WTC11 (cell line): ENCODE measurements at regions not wholly inside any gene's neighbourhood (a gene's known extent, or its start where the extent isn't known, plus 50 kb on each side); places are given as distances from the start of the nearest gene placed in this dataset.
A peak's percentile ranks its signal among the peaks of the same experiment; 100 is the strongest.

ENCODE experiments used
- ATAC-seq: fragments of 200-7000 bp; cut with Tn5 transposase; 2 replicates; pipeline ENCODE4 v1.10.0; 2021; ENCODE audit warnings: mild to moderate bottlenecking, moderate library complexity
- CTCF ChIA-PET: fragments of 300-600 bp; sonication (Branson Sonifier 250); formaldehyde crosslinking; loops from one replicate; lab custom pipeline; 2021; ENCODE audit warnings: antibody characterized with exemption; lab: Charles Lee
- POLR2A ChIA-PET: fragments of 350-600 bp; sonication (Branson Sonifier 250); formaldehyde crosslinking; loops from one replicate; lab custom pipeline; 2021; ENCODE audit warnings: antibody characterized with exemption; lab: Charles Lee
- DNase-seq: peaks from one replicate; pipeline ENCODE4 v3.0.0; 2021; ENCODE audit warnings: low spot score
- H3K27ac Mint-ChIP-seq: 2 replicates; pipeline ENCODE4 v1.8.0; 2021; ENCODE audit warnings: mixed read lengths
- H3K27me3 Mint-ChIP-seq: 2 replicates; pipeline ENCODE4 v1.8.0; 2021; ENCODE audit warnings: low read depth, mild to moderate bottlenecking, moderate library complexity, mixed read lengths
- H3K36me3 Mint-ChIP-seq: 2 replicates; pipeline ENCODE4 v1.8.0; 2021; ENCODE audit warnings: mixed read lengths
- H3K4me1 Mint-ChIP-seq: 2 replicates; pipeline ENCODE4 v1.8.0; 2022; ENCODE audit warnings: mixed read lengths
- H3K4me3 Mint-ChIP-seq: 2 replicates; pipeline ENCODE4 v1.8.0; 2021; ENCODE audit warnings: mild to moderate bottlenecking, moderate library complexity, mixed read lengths
- H3K9me3 Mint-ChIP-seq: 2 replicates; pipeline ENCODE4 v1.8.0; 2021; ENCODE audit warnings: mixed read lengths
- CREB1 ChIP-seq: sonication (generic); formaldehyde crosslinking; IDR thresholded peaks from 2 replicates; pipeline ENCODE4 v1.8.0; 2023; ENCODE audit warnings: mild to moderate bottlenecking, missing genetic modification reagents
- FOXK1 ChIP-seq: sonication (generic); formaldehyde crosslinking; IDR thresholded peaks from 2 replicates; pipeline ENCODE4 v1.8.0; 2022; ENCODE audit warnings: mild to moderate bottlenecking, moderate library complexity, missing genetic modification reagents
- GRHL2 ChIP-seq: fragments of 250-450 bp; sonication (Bioruptor Pico); IDR thresholded peaks from 2 replicates; pipeline ENCODE4 v1.8.0; 2022; ENCODE audit warnings: mild to moderate bottlenecking, moderate library complexity; ENCODE audit not compliant: insufficient replicate concordance, severe bottlenecking
- HMGXB4 ChIP-seq: sonication (generic); formaldehyde crosslinking; IDR thresholded peaks from 2 replicates; pipeline ENCODE4 v1.8.1; 2023; ENCODE audit warnings: mild to moderate bottlenecking, moderate library complexity, missing genetic modification reagents
- IRF2 ChIP-seq: sonication (generic); formaldehyde crosslinking; IDR thresholded peaks from 2 replicates; pipeline ENCODE4 v1.8.0; 2022; ENCODE audit warnings: low read depth, missing genetic modification reagents, borderline replicate concordance
- JAZF1 ChIP-seq: fragments of 250-450 bp; sonication (Bioruptor Pico); IDR thresholded peaks from 2 replicates; pipeline ENCODE4 v1.9.0; 2021; ENCODE audit warnings: moderate library complexity, mild to moderate bottlenecking, inconsistent platforms
- MXD4 ChIP-seq: fragments of 250-450 bp; sonication (Bioruptor Pico); IDR thresholded peaks from 2 replicates; pipeline ENCODE4 v1.8.0; 2021; ENCODE audit warnings: mild to moderate bottlenecking, moderate library complexity, borderline replicate concordance
- NR1H2 ChIP-seq: sonication (generic); formaldehyde crosslinking; IDR thresholded peaks from 2 replicates; pipeline ENCODE4 v1.9.0; 2021; ENCODE audit warnings: mild to moderate bottlenecking, moderate library complexity, missing genetic modification reagents
- NR2C2 ChIP-seq: sonication (generic); formaldehyde crosslinking; IDR thresholded peaks from 2 replicates; pipeline ENCODE4 v1.8.0; 2022; ENCODE audit warnings: mild to moderate bottlenecking, missing genetic modification reagents
- PRRX2 ChIP-seq: fragments of 250-450 bp; sonication (Bioruptor Pico); IDR thresholded peaks from 2 replicates; pipeline ENCODE4 v1.8.0; 2021; ENCODE audit warnings: mild to moderate bottlenecking
- RELA ChIP-seq: sonication (generic); formaldehyde crosslinking; IDR thresholded peaks from 2 replicates; pipeline ENCODE4 v1.8.1; 2022; ENCODE audit warnings: missing genetic modification reagents, mild to moderate bottlenecking, borderline replicate concordance
- TCF7 ChIP-seq: sonication (generic); formaldehyde crosslinking; IDR thresholded peaks from 2 replicates; pipeline ENCODE4 v1.8.0; 2022; ENCODE audit warnings: mild to moderate bottlenecking, low read depth, missing genetic modification reagents, moderate library complexity
- TEAD1 ChIP-seq: sonication (generic); formaldehyde crosslinking; IDR thresholded peaks from 2 replicates; pipeline ENCODE4 v1.8.0; 2022; ENCODE audit warnings: mild to moderate bottlenecking, missing genetic modification reagents
- TEAD4 ChIP-seq: sonication (generic); formaldehyde crosslinking; IDR thresholded peaks from 2 replicates; pipeline ENCODE4 v1.8.0; 2022; ENCODE audit warnings: mild to moderate bottlenecking, missing genetic modification reagents
- ZBTB21 ChIP-seq: sonication (generic); formaldehyde crosslinking; IDR thresholded peaks from 2 replicates; pipeline ENCODE4 v1.8.1; 2023; ENCODE audit warnings: mild to moderate bottlenecking, missing genetic modification reagents, borderline replicate concordance
- ZBTB43 ChIP-seq: sonication (generic); formaldehyde crosslinking; IDR thresholded peaks from 2 replicates; pipeline ENCODE4 v1.8.1; 2023; ENCODE audit warnings: mild to moderate bottlenecking, missing genetic modification reagents
- ZNF138 ChIP-seq: sonication (generic); formaldehyde crosslinking; conservative IDR thresholded peaks from 2 replicates; pipeline ENCODE4 v1.8.1; 2022; ENCODE audit warnings: mild to moderate bottlenecking, moderate library complexity, missing genetic modification reagents
- ZNF423 ChIP-seq: fragments of 250-450 bp; sonication (Bioruptor Pico); IDR thresholded peaks from 2 replicates; pipeline ENCODE4 v2.1.2; 2022; ENCODE audit warnings: mild to moderate bottlenecking, moderate library complexity
- ZSCAN18 ChIP-seq: fragments of 250-450 bp; sonication (Bioruptor Pico); IDR thresholded peaks from 2 replicates; pipeline ENCODE4 v2.1.2; 2022; ENCODE audit warnings: mild to moderate bottlenecking, moderate library complexity
- TF ChIP-seq, protein P1 (sequence below): sonication (generic); formaldehyde crosslinking; IDR thresholded peaks from 2 replicates; pipeline ENCODE4 v1.8.0; 2023; ENCODE audit warnings: missing genetic modification reagents
- TF ChIP-seq, protein P2 (sequence below): sonication (generic); formaldehyde crosslinking; IDR thresholded peaks from 2 replicates; pipeline ENCODE4 v1.8.0; 2022; ENCODE audit warnings: mild to moderate bottlenecking, missing genetic modification reagents
- TF ChIP-seq, protein P3 (sequence below): sonication (generic); formaldehyde crosslinking; IDR thresholded peaks from 2 replicates; pipeline ENCODE4 v1.8.1; 2022; ENCODE audit warnings: mild to moderate bottlenecking, missing genetic modification reagents, moderate library complexity, borderline replicate concordance

DNA sequence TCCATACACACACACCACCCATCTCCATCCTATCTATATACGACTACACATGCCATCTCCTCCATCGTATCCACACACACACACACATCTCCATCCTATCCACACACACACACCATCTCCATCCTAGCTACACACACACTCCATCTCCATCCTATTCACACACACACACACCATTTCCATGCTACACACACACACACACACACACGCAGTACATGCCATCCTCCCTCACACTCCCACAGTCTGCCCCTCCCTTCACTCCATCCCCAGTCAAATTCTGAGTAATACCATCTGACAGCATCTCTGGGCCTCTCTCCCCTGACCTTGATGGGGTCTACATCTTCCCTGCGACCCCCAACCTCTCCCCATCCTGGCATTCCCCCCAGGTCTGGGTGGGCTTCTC is 193.8 kb upstream of the LHX5 start (continued):
- no peak for TF ChIP-seq ZNF423 (CRISPR knock-in tag)
- no peak for TF ChIP-seq ZSCAN18 (CRISPR knock-in tag)
- TF ChIP-seq ZNF138: no peak
- TF ChIP-seq TCF7: no peak

GRCh38 chr12:113664224-113664681 is 192.6 kb upstream of the LHX5 start:
- no peaks in the 10 kb centered on the region for H3K9me3 Mint-ChIP-seq
- H3K27ac Mint-ChIP-seq: no peak overlapping the region
- TF ChIP-seq, protein P1, sequence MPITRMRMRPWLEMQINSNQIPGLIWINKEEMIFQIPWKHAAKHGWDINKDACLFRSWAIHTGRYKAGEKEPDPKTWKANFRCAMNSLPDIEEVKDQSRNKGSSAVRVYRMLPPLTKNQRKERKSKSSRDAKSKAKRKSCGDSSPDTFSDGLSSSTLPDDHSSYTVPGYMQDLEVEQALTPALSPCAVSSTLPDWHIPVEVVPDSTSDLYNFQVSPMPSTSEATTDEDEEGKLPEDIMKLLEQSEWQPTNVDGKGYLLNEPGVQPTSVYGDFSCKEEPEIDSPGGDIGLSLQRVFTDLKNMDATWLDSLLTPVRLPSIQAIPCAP (CRISPR knock-in tag): no peak
- TF ChIP-seq HMGXB4 (CRISPR knock-in tag): no peak
- TF ChIP-seq FOXK1: no peak
- TF ChIP-seq, protein P2, sequence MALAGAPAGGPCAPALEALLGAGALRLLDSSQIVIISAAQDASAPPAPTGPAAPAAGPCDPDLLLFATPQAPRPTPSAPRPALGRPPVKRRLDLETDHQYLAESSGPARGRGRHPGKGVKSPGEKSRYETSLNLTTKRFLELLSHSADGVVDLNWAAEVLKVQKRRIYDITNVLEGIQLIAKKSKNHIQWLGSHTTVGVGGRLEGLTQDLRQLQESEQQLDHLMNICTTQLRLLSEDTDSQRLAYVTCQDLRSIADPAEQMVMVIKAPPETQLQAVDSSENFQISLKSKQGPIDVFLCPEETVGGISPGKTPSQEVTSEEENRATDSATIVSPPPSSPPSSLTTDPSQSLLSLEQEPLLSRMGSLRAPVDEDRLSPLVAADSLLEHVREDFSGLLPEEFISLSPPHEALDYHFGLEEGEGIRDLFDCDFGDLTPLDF (CRISPR knock-in tag): no peak
- TF ChIP-seq ZBTB43 (CRISPR knock-in tag): no peak
- no peak for TF ChIP-seq IRF2
- TF ChIP-seq ZBTB21 (CRISPR knock-in tag): no peak
- no peak for TF ChIP-seq PRRX2 (CRISPR knock-in tag)
- TF ChIP-seq TEAD4: no peak
- no peak for TF ChIP-seq NR2C2 (CRISPR knock-in tag)
- TF ChIP-seq, protein P3, sequence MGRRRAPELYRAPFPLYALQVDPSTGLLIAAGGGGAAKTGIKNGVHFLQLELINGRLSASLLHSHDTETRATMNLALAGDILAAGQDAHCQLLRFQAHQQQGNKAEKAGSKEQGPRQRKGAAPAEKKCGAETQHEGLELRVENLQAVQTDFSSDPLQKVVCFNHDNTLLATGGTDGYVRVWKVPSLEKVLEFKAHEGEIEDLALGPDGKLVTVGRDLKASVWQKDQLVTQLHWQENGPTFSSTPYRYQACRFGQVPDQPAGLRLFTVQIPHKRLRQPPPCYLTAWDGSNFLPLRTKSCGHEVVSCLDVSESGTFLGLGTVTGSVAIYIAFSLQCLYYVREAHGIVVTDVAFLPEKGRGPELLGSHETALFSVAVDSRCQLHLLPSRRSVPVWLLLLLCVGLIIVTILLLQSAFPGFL: no peak
- TF ChIP-seq GRHL2 (CRISPR knock-in tag): no peak
- TF ChIP-seq CREB1 (CRISPR knock-in tag): no peak
- TF ChIP-seq RELA (CRISPR knock-in tag): no peak
- TF ChIP-seq TEAD1 (CRISPR knock-in tag): no peak
- no peak for TF ChIP-seq NR1H2 (CRISPR knock-in tag)
- TF ChIP-seq JAZF1 (CRISPR knock-in tag): no peak
- TF ChIP-seq MXD4 (CRISPR knock-in tag): no peak
- peaks cover 3% of the 10 kb centered on the region; the same call in 1 of the 2 replicates for H3K27me3 Mint-ChIP-seq
- no peak overlapping the region for H3K4me3 Mint-ChIP-seq
- POLR2A ChIA-PET: interaction anchor here (0.6 kb wide), 2 partner anchors 94 to 511 kb away, joined by 3 read pairs; no protein-coding TSS in a partner anchor
- ATAC-seq (peak; percentile 50), DNase-seq (no peak)
- no peaks in the 10 kb centered on the region for H3K36me3 Mint-ChIP-seq
- CTCF ChIA-PET: no interaction called here
- H3K4me1 Mint-ChIP-seq: peaks cover 22% of the 10 kb centered on the region
